ENCODE measurements at regions not wholly inside any gene's neighbourhood (a gene's known extent, or its start where the extent isn't known, plus 50 kb on each side); places are given as distances from the start of the nearest gene placed in this dataset.

DNA sequence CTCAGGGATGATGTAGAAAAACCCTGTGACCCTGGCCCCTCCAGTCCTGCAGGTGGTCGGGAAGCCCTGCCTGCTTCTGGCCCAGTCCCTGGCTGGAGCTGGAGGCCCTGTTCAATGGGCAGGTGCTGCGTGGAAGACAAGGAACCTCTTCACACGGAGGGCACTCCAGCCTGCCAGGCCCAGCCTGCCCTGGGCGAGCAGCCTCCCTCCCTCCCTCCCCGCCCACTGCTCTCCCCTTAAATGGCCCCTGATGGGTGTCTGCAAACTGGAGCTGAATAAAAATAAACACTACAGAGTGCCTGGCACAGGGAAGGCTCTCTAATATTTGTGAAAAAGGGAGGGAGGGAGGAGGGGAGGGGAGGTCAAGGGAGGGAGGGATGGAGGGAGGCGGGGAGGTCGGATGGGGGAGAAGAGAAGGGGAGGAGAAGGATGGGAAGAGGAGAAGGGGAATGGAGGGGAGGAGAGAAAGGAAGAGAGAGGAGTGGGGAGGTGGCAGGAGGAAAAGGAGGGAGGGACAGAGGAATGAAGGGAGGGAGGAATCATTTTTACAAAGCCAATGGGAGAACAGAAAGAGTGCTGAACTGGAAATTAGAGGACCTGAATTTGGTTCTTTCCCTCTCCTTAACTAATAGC lies 222.8 kb upstream of the TNRC6C start:
- no peak for ATAC-seq

GRCh38 chr17:77736199-77736585 lies 222.3 kb upstream of the TNRC6C start:
- ATAC-seq, result no peak

GRCh38 chr17:77736721-77737120 lies 221.8 kb upstream of the TNRC6C start:
- no peak for ATAC-seq

DNA sequence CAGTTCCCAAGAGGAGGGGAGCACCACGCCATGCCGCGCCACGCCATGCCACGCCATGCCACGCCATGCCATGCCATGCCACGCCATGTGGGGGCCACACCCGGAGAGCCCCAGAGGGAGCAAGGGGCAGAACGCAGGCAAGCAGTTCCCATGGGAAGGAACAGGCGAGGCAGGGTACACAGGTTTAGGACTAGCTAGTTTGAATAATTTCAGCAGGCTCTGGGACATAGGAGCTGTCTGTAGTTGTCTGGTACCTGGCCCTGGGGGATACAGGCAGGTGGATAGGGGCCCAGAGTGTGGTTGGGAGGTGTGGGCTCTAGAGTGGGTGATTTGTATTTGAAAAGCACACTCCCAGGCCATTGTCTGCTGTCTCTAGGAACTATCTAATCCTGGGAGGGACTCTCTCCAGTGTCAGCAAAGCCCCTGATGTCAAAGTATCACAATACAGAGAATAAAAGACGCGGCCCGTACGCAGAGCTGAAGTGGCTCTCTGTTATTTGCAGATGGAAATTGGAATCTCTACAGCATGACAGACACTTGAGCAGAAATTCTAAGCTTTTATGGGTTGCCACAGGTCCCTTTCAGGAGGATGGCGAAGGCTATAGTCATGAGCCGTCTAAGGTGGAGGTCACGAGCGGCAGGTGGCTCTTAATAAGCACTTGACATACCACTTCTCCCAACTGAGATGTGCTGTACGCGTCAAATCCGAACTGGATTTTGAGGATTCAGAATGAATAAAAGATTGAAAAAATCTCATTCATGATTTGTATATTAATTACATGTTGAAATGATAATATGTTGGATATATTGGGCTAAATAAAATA lies 220.8 kb upstream of the TNRC6C start:
- no peak for ATAC-seq

DNA sequence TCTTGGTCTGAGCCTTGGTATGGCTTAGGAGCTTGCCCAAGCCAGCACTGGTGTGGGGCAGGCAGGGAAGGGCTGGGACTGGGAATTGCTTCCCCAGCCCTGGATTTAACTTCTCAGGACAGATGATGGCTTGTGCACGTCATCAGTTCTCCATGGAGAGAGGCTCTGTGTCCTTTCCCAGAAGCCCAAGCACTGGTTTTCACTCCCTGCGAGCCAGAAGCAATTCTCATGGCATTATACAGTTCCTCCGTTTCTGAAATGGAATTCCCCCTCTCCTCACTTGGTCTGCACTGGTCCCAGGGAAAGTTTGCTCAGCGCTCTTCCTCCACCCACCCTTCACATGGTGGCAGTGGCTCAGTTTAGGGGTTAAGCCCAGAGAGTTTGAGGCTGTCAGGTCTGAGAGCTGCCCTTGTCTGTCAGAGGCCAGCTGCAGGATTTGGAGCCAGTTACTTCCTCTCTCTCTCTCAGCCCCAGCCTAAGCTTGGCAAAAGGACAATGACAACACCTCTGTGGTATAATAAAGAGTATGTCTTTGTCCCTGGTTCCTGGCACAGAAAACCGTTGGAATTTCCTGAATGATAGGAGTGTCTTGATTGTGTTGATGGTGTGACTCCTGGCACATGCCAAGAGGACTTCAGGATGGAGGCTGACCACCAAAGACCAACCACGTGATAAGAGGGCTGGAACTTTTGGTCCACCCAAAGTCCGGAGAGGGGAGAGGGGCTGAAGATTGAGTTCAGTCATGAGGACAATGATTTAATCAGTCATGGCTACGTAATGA lies 219.6 kb upstream of the TNRC6C start:
- no peak for ATAC-seq

DNA sequence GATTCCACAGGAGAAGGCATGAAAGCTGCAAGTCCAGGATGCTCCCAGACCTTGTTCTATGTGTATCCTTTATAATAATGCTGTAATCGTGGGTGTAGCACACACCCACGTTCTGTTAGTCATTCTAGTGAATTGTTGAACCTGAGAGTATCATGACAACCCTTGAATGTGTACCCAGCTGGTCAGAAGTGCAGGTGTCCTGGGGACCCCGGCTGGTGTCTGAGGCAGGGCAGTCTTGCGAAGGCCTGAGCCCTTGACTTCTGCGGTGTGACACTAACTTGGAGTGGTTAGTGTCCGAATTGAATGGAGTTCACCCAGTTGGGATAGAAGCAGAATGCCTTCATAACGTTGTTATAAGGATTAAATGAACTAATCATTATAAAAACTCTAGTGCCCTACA lies 218.0 kb upstream of the TNRC6C start:
- ATAC-seq, result no peak

- ATAC-seq, result no peak
These were observed 217.4 kb upstream of the TNRC6C start for GRCh38 chr17:77741109-77741508.

DNA sequence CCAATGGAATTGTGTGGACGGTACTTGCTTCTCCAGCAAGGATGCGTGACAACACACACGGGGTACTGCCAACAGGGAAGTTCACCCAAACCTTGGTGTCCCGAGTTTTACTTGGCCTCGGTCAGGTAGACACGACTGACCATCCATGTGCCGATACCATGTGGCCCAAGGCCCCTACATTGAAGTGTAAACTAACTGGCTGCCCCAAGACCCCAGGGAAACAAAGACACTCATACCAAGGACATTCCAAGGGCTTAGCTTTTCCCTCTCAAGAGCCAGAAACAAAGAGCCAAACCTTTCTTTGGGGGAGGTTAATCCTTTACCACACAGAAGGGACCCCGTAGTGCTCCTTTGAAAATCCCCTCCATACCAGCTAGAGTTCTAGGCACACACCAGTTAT lies 215.9 kb upstream of the TNRC6C start:
- no peak for ATAC-seq

- no peak for ATAC-seq
These were observed 214.2 kb upstream of the TNRC6C start for GRCh38 chr17:77744066-77744988.

DNA sequence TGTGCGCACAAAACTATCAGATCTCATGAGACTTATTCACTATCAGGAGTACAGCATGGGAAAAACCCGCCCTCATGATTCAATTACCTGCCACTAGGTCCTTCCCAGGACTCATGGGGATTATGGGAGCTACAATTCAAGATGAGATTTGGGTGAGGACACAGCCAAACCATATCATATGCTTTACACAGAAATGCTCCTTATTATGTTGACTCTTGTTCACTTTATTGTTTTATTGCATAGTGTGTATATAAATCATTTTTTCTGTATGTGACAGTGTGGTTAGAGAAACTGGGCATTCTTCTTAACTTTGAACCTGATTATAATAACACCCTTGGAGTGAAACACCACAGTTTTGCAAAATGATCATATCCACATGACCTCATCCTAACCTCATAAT lies 212.8 kb upstream of the TNRC6C start:
- no peak for ATAC-seq

DNA sequence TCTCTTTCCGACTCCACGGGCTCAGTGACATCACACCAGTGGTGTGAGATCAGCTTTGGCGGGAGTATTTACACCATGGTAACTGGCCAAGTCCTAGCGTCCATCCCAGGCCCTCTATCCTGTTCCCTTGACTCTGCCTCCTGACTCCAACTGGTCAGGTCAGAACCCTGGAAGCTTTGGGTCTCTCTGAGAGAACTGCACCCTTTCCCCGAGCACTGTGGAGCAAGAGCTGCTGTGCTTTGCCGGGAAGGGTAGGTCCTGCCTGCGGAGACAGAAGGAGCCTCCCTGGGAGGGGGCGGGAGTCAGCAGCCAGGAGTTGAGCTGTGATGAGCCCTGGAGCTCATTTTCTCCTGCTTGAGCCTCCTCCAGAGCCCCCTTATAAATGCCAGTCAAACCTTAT lies 212.1 kb upstream of the TNRC6C start:
- no peak for ATAC-seq

- no peak for ATAC-seq
These were observed 211.5 kb upstream of the TNRC6C start for GRCh38 chr17:77746896-77747554.

DNA sequence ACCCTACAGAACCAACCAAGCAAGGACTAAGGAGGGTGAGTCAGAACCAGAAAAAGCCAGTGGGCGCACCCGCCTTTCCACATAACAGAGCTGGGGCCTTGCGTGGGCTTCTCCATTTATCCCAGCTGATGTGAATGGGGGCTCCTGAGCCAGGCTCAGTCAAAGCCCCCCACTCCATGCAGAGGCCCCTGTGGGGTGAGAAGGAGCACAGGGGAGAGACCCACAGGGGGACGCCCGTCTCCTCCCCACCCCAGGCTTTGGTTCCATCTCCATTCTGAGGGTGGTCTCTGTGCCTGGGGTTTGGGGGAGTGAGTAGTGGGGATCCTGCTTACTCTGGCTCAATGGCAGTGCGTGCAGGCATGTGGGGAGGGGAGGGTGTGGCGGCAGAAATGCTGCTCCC lies 210.1 kb upstream of the TNRC6C start:
- ATAC-seq, result no peak

GRCh38 chr17:77749321-77749751 lies 209.2 kb upstream of the TNRC6C start:
- ATAC-seq, result no peak

- ATAC-seq, result no peak
These were observed 208.5 kb upstream of the TNRC6C start for GRCh38 chr17:77749989-77750388.

GRCh38 chr17:77750427-77751043 lies 208.0 kb upstream of the TNRC6C start:
- no peak for ATAC-seq

DNA sequence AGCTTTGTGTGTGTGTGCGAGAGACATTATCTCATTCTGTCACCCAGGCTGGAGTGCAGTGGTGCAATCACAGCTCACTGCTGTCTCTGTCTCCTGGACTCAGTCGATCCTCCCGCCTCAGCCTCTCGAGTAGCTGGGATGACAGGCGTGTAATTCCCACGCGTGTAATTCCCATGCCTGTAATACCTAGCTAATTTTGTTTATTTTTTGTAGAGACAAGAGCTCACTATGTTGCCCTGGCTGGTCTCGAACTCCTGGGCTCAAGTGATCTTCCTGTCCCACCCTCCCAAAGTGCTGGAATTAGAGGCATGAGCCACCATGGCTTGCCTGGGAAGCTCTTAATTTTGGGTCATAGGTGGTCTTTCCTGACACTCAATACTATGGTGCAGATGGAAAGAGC lies 205.3 kb upstream of the TNRC6C start:
- no peak for ATAC-seq

DNA sequence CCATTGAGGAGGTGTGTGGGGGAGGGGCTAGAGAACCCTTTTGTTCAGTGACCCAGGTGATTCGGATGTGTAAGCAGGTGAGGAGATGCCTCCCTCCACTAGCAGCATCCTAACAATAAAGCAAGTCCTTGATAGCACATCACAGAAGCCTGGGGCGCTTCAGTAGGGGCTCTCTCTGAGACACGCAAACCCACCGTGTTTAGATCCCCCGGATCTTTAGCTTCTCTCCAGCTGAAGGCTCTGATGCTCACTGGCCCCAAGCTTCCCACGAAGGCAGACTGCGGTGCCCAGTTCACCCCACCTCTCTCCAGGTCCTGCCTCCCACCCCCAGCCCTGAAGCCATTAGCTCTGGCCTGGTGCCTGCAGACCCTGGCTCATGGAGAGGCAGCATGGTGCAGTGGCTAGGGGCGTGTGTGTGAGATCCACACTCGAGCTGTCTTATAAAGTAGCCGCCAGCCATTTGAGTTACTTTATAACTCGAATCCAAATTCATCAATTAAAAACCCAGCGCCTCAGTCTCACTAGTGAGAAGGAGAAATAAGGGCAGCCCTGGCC lies 204.7 kb upstream of the TNRC6C start:
- no peak for ATAC-seq

DNA sequence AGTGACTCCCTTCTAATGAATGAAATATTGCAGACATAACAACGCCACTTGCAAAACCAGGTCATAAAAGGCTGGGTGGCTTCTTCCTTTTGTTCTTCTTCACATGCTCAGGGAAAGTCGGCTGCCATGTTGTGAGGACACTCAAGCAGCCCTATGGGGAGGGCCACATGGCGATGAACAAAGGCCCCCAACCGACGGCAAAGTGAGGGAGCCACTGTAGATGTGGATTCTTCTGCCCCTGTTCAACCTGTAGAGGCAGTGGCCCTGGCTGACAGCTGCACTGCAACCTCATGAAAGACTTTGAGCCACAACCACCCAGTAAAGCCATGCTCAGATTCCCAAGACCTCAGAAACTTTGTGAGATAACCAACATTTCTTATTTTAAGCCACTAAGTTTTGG lies 203.5 kb upstream of the TNRC6C start:
- ATAC-seq, result no peak

DNA sequence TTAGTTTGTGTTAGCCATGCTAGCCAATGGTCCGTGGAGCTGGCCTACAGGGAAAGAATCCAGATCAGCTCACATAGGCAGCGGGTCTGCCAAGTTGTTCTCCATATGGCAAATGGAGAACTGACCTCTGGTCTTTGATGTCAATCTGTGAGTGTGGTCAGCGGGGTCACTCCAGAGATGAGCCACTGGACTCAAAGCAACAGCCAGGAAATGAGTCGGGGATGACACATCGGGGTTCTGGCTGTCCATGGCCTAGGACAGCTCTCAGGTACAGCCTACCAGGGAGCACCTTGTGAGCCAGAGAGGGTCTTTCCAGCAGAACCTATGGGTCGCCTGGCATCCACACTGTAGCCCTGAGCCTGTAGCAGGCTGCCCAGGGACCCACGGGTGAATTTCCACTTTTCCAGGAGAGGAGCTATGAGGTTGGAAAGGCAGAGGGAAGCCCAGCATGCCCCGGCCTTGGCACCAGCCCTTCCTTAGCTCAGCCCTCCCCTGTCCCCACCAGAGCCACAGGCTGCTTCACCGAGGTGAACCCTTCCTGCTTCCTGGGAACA lies 203.0 kb upstream of the TNRC6C start:
- ATAC-seq, result no peak

DNA sequence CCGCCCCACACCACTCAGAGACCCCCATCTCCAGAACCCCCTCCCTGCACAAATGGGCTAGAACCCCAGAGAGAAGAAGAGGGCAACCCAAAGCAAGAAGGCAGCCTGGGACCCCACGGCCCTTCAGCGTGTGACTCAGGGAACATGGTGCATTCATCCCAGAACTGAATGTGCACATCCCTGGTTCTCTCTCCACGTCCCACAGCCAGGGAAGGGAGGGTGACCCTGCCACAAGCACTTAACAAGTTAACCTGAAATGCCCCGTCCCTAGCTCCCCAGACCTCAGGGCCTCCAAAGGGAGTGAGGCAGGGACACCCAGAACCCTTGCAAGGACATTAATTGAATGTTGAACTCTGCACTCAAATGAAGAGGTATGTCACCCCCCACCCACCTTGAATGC lies 202.5 kb upstream of the TNRC6C start:
- no peak for ATAC-seq

Data from activated CD4-positive, CD25-positive, alpha-beta regulatory T cell treated with anti-CD3 and anti-CD28 coated beads, Interleukin-2, amount 50 U/mL, for 24 hours (primary cell).